GM12874 (cell line): ENCODE measurements at regions not wholly inside any gene's neighbourhood (a gene's known extent, or its start where the extent isn't known, plus 50 kb on each side); places are given as distances from the start of the nearest gene placed in this dataset.

Experiments
- CTCF ChIP-seq: IDR thresholded peaks from 2 replicates; pipeline ENCODE4 v1.5.1; 2011; ENCODE audit warnings: low read depth, mild to moderate bottlenecking, control low read depth, low read length, moderate library complexity; ENCODE audit not compliant: insufficient read depth

GRCh38 chr1:47582891-47583608 lies 145.2 kb downstream of the FOXD2 start:
- TF ChIP-seq CTCF = no peak

- TF ChIP-seq CTCF = no peak
These were observed 146.4 kb downstream of the FOXD2 start for GRCh38 chr1:47584249-47584648.

GRCh38 chr1:47585141-47585902 lies 147.5 kb downstream of the FOXD2 start:
- TF ChIP-seq CTCF = no peak

GRCh38 chr1:47587891-47588582 lies 150.2 kb downstream of the FOXD2 start:
- TF ChIP-seq CTCF = no peak

GRCh38 chr1:47590523-47591225 lies 152.8 kb downstream of the FOXD2 start:
- TF ChIP-seq CTCF = no peak

- no peak for TF ChIP-seq CTCF
These were observed 154.0 kb downstream of the FOXD2 start for GRCh38 chr1:47591801-47592200.

- TF ChIP-seq CTCF = no peak
These were observed 154.6 kb downstream of the FOXD2 start for GRCh38 chr1:47592296-47593012.
